GM06990 (cell line): ENCODE measurements at regions not wholly inside any gene's neighbourhood (a gene's known extent, or its start where the extent isn't known, plus 50 kb on each side); places are given as distances from the start of the nearest gene placed in this dataset.

Experiments used
- DNase-seq: peaks from one replicate; pipeline ENCODE4 v3.0.0-alpha.2; 2011; ENCODE audit not compliant: insufficient read length; ENCODE audit errors: extremely low read depth
- H3K27me3 ChIP-seq: replicated peaks from 2 replicates; pipeline ENCODE4 v1.6.0; 2011; ENCODE audit warnings: low read length; ENCODE audit not compliant: control insufficient read depth, insufficient read depth
- H3K36me3 ChIP-seq: 2 replicates; pipeline ENCODE4 v1.5.1; 2011; ENCODE audit warnings: low read length; ENCODE audit not compliant: control insufficient read depth, insufficient read depth
- H3K4me3 ChIP-seq: replicated peaks from 2 replicates; pipeline ENCODE4 v1.5.1; 2011; ENCODE audit warnings: low read depth, mild to moderate bottlenecking, control low read depth, low read length
- CTCF ChIP-seq: IDR thresholded peaks from 2 replicates; pipeline ENCODE4 v1.5.1; 2011; ENCODE audit warnings: low read length, control low read depth, mild to moderate bottlenecking, inconsistent platforms; ENCODE audit not compliant: insufficient read depth, poor library complexity, severe bottlenecking

- H3K4me3 ChIP-seq, result no peak overlapping the region
- H3K36me3 ChIP-seq, result no peaks in the 10 kb centered on the region
- TF ChIP-seq CTCF, result no peak
- no peaks in the 10 kb centered on the region for H3K27me3 ChIP-seq
- no peak for DNase-seq
Measured at GRCh38 chr2:144099340-144099739, 420.6 kb downstream of the ZEB2 start.

GRCh38 chr2:144097440-144098225 is 422.3 kb downstream of the ZEB2 start:
- DNase-seq, result no peak
- Histone ChIP-seq H3K4me3 (no peak overlapping the region), H3K27me3 (no peaks in the 10 kb centered on the region), H3K36me3 (no peaks in the 10 kb centered on the region)
- TF ChIP-seq CTCF, result no peak

GRCh38 chr2:144096531-144096930 is 423.4 kb downstream of the ZEB2 start:
- DNase-seq, result no peak
- Histone ChIP-seq H3K27me3 (no peaks in the 10 kb centered on the region), H3K36me3 (no peaks in the 10 kb centered on the region), H3K4me3 (no peak overlapping the region)
- no peak for TF ChIP-seq CTCF

GRCh38 chr2:144094408-144095151 is 425.3 kb downstream of the ZEB2 start:
- no peak for DNase-seq
- no peaks in the 10 kb centered on the region for H3K36me3 ChIP-seq
- no peak for TF ChIP-seq CTCF

GRCh38 chr2:144091622-144092021 is 428.3 kb downstream of the ZEB2 start:
- TF ChIP-seq CTCF, result no peak
- no peaks in the 10 kb centered on the region for H3K36me3 ChIP-seq
- H3K4me3 ChIP-seq, result no peak overlapping the region
- H3K27me3 ChIP-seq, result no peaks in the 10 kb centered on the region
- no peak for DNase-seq

More at GRCh38 chr2:144094408-144095151, 425.3 kb downstream of the ZEB2 start:
- no peaks in the 10 kb centered on the region for H3K27me3 ChIP-seq
- no peak overlapping the region for H3K4me3 ChIP-seq
